Testis (tissue), 2 donors: ENCODE measurements at regions not wholly inside any gene's neighbourhood (a gene's known extent, or its start where the extent isn't known, plus 50 kb on each side); places are given as distances from the start of the nearest gene placed in this dataset.
"Not testable (repeated sequence)": the region's sequence is repeated elsewhere in the genome, so short reads cannot be mapped to it uniquely, and the experiment has no call there.

ENCODE experiments used
- DNase-seq: peaks from one replicate; pipeline ENCODE4 v3.0.0-alpha.2; 2019
- H3K27ac ChIP-seq, 2 donors: fragments of 200-600 bp; sonication (generic); one replicate each; pipeline ENCODE4 v1.5.1; 2019
- H3K27me3 ChIP-seq: fragments of 200-600 bp; sonication (generic); one replicate; pipeline ENCODE4 v1.5.1; 2019
- H3K36me3 ChIP-seq: fragments of 200-600 bp; sonication (generic); one replicate; pipeline ENCODE4 v1.5.1; 2017; ENCODE audit warnings: low read depth; ENCODE audit errors: missing control alignments
- H3K4me1 ChIP-seq: fragments of 200-600 bp; sonication (generic); one replicate; pipeline ENCODE4 v1.5.1; 2019
- H3K4me3 ChIP-seq, 2 donors: fragments of 200-600 bp; sonication (generic); one replicate each; pipeline ENCODE4 v1.5.1; 2017 to 2019
- H3K9me3 ChIP-seq: fragments of 200-600 bp; sonication (generic); one replicate; pipeline ENCODE4 v1.5.1; 2017
- POLR2A ChIP-seq: fragments of 450-650 bp; IDR thresholded peaks from one replicate; pipeline ENCODE4 v1.6.1; 2017; ENCODE audit warnings: antibody characterized with exemption, mild to moderate bottlenecking, moderate library complexity
- WGBS, 2 donors: methylation state at CpG; one replicate each; pipeline ENCODE4 v1.1.5; 2018; 5-methylcytosine and 5-hydroxymethylcytosine counted together
- intact Hi-C: fragments of 100-400 bp; cut with DNase I; formaldehyde crosslinking; loops from one replicate; pipeline ENCODE4 v1.15.1; 2023; ENCODE audit warnings: low total_unique reads
- TF ChIP-seq, protein P1 (sequence below), 3 experiments: fragments of 450-650 bp in 2 of 3; fragments of 200-600 bp in 1 of 3; sonication (generic) in 1 of 3; IDR thresholded peaks; one replicate each; pipeline ENCODE4 v1.5.1; 2016 to 2019; ENCODE audit warnings: antibody characterized with exemption in 3 of 3, mild to moderate bottlenecking in 2 of 3, moderate library complexity in 1 of 3

DNA sequence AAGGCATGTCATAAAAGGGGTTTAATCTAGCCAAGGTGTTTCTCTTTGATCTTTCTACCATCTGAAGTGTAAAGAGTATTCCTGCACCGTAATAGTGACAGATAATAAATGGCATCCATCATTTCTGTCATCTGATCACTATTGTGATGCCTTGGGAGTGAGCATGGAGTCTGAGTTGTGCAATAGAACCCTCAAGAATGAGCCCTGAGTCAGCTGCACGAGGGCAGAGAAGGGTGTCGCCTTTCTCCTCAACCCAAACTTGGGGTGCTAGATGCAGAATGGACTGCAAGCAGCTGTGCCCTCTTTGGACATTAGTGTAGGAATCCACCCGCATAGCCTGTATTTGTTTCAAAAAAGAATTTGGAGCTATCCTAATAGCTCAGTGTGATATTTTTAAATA, 115.2 kb downstream of the ZNF37A start:
- H3K27me3 ChIP-seq, result no peaks in the 10 kb centered on the region
- H3K9me3 ChIP-seq, result no peaks in the 10 kb centered on the region
- H3K36me3 ChIP-seq, result no peaks in the 10 kb centered on the region
- TF ChIP-seq POLR2A, result no peak
- no peak overlapping the region for H3K27ac ChIP-seq
- H3K4me1 ChIP-seq, result no peaks in the 10 kb centered on the region
- 55 to 68% methylated on average over 4 of the region's 4 CpGs for WGBS, 2 donors
- no peak for DNase-seq
- H3K4me3 ChIP-seq, result no peak overlapping the region
- intact Hi-C loops, result no loop called here

DNA sequence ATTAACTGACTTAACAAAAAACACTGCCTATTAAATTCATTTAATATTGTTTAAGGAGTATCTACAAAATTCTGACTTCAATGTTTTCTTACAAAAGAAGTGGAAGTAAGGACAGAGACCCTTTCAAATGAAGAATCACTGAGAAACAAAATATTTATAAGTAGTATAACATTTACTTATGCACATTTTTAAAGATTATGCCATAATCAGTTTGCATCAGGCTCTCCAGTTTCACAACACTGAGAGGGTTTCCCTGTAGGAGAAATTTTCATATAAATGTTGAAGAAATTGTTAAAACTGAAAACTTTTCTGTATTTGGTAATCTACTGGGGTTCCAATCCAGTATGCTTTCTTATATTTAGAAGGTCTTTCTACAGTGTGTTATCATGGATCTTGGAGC, 115.6 kb downstream of the ZNF37A start:
- H3K4me1 ChIP-seq, H3K36me3 ChIP-seq, H3K27me3 ChIP-seq, H3K9me3 ChIP-seq, H3K27ac ChIP-seq, H3K4me3 ChIP-seq, intact Hi-C loops, DNase-seq: not testable (repeated sequence)

DNA sequence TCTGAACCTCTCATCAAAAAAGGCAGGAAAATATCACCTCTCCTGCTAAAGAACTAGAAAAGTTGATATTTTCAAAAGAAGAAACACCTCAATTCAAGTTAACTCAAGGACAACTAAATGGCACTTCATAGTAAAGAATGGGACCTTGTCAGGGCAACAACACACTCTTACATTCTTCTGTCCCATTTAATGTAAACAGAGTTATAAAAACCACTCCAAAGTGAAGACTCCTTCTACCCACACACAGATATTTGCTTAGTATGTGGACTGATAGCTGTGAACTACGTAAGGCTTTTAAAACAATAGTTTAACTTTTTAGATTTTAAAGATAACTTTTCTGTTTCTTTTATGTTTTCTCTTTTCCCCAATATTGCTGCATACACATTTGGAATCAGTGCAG, 118.3 kb downstream of the ZNF37A start:
- no peaks in the 10 kb centered on the region for H3K36me3 ChIP-seq
- H3K4me1 ChIP-seq, result no peaks in the 10 kb centered on the region
- no peaks in the 10 kb centered on the region for H3K9me3 ChIP-seq
- intact Hi-C loops, result no loop called here
- DNase-seq, result no peak
- H3K27me3 ChIP-seq, result no peaks in the 10 kb centered on the region
- H3K27ac ChIP-seq, result no peak overlapping the region
- 81 to 87% methylated on average over 1 of the region's 1 CpG for WGBS, 2 donors
- TF ChIP-seq, protein P1, sequence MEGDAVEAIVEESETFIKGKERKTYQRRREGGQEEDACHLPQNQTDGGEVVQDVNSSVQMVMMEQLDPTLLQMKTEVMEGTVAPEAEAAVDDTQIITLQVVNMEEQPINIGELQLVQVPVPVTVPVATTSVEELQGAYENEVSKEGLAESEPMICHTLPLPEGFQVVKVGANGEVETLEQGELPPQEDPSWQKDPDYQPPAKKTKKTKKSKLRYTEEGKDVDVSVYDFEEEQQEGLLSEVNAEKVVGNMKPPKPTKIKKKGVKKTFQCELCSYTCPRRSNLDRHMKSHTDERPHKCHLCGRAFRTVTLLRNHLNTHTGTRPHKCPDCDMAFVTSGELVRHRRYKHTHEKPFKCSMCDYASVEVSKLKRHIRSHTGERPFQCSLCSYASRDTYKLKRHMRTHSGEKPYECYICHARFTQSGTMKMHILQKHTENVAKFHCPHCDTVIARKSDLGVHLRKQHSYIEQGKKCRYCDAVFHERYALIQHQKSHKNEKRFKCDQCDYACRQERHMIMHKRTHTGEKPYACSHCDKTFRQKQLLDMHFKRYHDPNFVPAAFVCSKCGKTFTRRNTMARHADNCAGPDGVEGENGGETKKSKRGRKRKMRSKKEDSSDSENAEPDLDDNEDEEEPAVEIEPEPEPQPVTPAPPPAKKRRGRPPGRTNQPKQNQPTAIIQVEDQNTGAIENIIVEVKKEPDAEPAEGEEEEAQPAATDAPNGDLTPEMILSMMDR (IDR thresholded peaks at IDR 0.05), result no peak
- no peak for TF ChIP-seq POLR2A
- no peak overlapping the region for H3K4me3 ChIP-seq

DNA sequence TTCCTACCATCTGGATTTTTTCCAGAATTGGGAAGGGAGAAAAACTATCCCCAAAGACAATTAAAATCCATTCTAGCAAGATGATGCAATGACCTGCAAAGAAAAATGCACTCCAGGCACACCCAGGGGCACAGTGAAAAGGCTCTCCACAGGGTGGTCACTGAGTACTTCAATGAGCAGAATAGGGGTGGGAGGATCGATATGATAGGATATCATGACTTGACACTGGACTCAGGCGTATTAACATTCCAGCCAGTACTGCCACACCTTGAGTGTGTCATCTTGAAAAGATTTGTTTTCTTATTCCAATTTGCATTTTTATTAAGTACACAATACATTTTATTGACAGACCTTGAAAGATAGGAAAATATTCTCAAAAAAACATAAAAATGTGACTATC, 132.2 kb downstream of the ZNF37A start:
- no peak for DNase-seq
- no peaks in the 10 kb centered on the region for H3K27me3 ChIP-seq
- no peaks in the 10 kb centered on the region for H3K36me3 ChIP-seq
- intact Hi-C loops, result no loop called here
- WGBS, 2 donors, result 83 to 85% methylated on average over 2 of the region's 2 CpGs
- H3K4me3 ChIP-seq, result no peak overlapping the region
- TF ChIP-seq POLR2A, result no peak
- TF ChIP-seq, protein P1 (IDR thresholded peaks at IDR 0.05), result no peak
- no peaks in the 10 kb centered on the region for H3K9me3 ChIP-seq
- H3K4me1 ChIP-seq, result no peaks in the 10 kb centered on the region
- H3K27ac ChIP-seq, result no peak overlapping the region

DNA sequence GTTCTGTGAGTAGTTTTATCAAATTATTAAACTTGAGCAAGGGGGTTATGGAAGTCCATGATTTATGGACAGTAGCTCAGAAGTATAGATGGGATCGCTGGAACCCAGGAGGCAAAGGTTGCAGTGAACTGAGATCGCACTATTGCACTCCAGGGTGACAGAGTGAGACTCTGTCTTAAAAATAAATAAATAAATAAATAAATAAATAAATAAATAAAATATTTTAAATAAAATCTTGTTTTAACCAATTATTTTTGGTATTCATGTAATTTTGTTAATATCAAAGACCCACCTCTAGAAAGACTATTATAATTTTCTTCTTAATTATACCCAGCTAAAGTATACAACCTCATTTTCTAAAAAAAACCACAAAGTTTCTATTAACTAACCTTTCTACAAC, 134.3 kb downstream of the ZNF37A start:
- Histone ChIP-seq H3K9me3 (no peaks in the 10 kb centered on the region), H3K4me1 (no peaks in the 10 kb centered on the region), H3K27me3 (no peaks in the 10 kb centered on the region), H3K27ac (no peak overlapping the region), H3K36me3 (no peaks in the 10 kb centered on the region), H3K4me3 (no peak overlapping the region)
- intact Hi-C loops, result no loop called here
- DNase-seq, result no peak
- no peak for TF ChIP-seq POLR2A
- TF ChIP-seq, protein P1 (IDR thresholded peaks at IDR 0.05), result no peak
- WGBS, 2 donors, result 89 to 92% methylated on average over 2 of the region's 2 CpGs

DNA sequence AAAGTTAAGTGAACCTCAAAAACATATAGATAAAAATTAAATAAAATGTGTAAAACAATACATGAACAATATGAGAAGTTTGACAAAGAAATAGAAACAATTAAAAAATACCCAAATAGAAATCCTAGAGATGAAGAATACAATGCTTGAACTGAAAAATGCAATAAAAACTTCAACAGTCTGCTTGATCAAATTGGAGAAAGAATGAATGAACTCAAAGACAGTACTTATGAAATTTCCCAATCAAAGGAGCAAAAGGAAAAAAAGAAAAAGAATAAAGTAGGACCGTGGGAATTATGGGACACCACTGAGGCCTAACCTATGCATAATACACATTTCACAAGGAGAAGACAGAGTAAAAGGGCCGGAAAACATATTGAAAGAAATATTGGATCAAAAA, 144.3 kb downstream of the ZNF37A start:
- DNase-seq, H3K9me3 ChIP-seq, H3K27me3 ChIP-seq, H3K27ac ChIP-seq, H3K36me3 ChIP-seq, H3K4me1 ChIP-seq, intact Hi-C loops, H3K4me3 ChIP-seq: not testable (repeated sequence)
- 75 to 79% methylated on average over 2 of the region's 2 CpGs for WGBS, 2 donors

DNA sequence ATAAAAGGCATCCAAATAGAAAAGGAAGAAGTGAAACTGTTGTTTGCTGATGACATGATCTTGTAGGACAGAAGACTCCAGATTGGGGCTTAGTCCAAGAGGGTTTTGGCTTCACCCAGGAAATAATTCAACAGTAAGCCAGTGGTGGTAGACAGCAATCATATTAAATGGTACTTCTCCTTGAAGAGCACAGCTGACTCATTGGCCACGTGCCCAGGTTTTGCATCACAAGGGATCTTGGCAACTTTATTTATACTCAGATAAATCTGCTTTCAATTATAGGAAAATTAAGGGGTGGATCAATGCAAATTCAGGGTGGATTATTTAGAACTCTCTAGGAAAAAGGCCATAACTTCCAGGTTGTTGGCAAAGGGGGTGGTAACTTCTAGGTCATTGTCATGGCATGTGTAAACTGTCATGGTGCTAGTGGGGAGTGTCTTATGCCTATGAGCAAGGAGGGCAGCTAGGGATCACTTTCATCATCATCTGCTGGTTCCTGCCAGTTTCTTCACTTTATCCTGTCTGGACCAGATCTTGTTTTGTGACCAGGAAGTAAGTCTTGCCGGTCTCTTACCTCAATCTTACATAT, 148.0 kb downstream of the ZNF37A start:
- H3K36me3 ChIP-seq, H3K27ac ChIP-seq, H3K9me3 ChIP-seq, H3K27me3 ChIP-seq, H3K4me1 ChIP-seq, H3K4me3 ChIP-seq, intact Hi-C loops, DNase-seq: not testable (repeated sequence)
- WGBS, 2 donors, result 51 to 55% methylated on average over 2 of the region's 2 CpGs

DNA sequence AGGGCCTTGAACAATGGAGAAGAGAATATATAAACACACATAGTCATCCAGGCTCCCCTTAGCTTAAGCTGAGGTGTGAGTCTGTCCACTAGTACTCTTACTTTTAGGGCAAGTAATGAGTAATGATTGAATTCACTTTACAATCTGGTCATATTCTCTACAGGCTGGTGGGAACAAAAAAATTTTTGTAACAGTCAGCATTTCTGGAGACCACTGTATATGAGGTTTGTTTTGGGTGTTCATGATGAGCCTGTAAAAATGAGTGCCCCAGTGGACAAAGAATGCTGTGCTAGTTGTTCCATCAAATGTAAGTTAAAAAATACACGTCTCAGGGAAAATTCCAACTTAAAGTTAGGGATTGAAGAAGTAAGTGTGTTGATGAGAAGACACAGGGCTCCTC, 154.0 kb downstream of the ZNF37A start:
- WGBS, 2 donors, result 40 to 45% methylated on average over 1 of the region's 1 CpG
- intact Hi-C loops, H3K9me3 ChIP-seq, H3K27ac ChIP-seq, H3K4me1 ChIP-seq, H3K4me3 ChIP-seq, H3K27me3 ChIP-seq, DNase-seq, H3K36me3 ChIP-seq: not testable (repeated sequence)
